Activated T-helper 17 cell treated with anti-CD3 and anti-CD28 coated beads, Interleukin-2, amount 50 U/mL, for 72 hours (primary cell): ENCODE measurements at regions not wholly inside any gene's neighbourhood (a gene's known extent, or its start where the extent isn't known, plus 50 kb on each side); places are given as distances from the start of the nearest gene placed in this dataset.

Source experiments
- ATAC-seq: fragments of 150-1000 bp; cut with Tn5 transposase; replicated peaks from 2 replicates; pipeline ENCODE4 v1.10.0; 2021; ENCODE audit warnings: mild to moderate bottlenecking, moderate library complexity
- H3K27ac Mint-ChIP-seq: one replicate; pipeline ENCODE4 v1.8.0; 2022; ENCODE audit warnings: mixed read lengths
- H3K27me3 Mint-ChIP-seq: one replicate; pipeline ENCODE4 v1.8.0; 2022; ENCODE audit warnings: mixed read lengths
- H3K36me3 Mint-ChIP-seq: one replicate; pipeline ENCODE4 v1.8.0; 2022; ENCODE audit warnings: low read depth, mild to moderate bottlenecking, mixed read lengths
- H3K4me1 Mint-ChIP-seq: one replicate; pipeline ENCODE4 v1.8.0; 2022; ENCODE audit warnings: mixed read lengths
- H3K4me3 Mint-ChIP-seq: one replicate; pipeline ENCODE4 v1.8.0; 2022; ENCODE audit warnings: mild to moderate bottlenecking, mixed read lengths
- H3K9me3 Mint-ChIP-seq: one replicate; pipeline ENCODE4 v1.8.0; 2022; ENCODE audit warnings: mixed read lengths

DNA sequence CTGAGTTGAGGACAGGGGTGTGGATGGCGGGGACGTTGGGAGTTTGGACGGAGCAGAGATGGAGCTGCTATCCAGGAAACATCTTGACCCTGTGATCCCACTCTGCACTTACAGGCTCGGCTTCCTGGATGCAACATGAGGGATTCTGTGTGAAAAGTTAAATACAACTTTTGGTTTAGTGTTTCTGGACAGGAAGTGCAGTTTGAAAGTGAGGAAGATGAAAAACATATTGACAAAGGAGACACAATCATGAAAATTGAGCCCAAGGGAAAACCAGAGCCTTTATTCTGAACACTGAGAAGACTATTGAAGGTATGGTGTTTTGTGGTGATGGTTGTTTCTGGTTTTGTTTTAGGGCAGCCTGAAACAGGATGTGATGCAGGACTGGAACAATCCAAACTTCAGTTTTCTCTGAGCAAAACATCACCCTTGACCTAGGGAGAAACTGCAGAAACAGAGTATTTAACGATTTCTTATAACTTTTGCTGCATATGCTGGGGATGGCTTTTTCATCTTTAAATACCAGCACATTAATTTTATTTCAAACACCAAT lies 76.5 kb upstream of the RFX8 start:
- H3K4me3 Mint-ChIP-seq, result no peak overlapping the region
- ATAC-seq, result peak; percentile 34

DNA sequence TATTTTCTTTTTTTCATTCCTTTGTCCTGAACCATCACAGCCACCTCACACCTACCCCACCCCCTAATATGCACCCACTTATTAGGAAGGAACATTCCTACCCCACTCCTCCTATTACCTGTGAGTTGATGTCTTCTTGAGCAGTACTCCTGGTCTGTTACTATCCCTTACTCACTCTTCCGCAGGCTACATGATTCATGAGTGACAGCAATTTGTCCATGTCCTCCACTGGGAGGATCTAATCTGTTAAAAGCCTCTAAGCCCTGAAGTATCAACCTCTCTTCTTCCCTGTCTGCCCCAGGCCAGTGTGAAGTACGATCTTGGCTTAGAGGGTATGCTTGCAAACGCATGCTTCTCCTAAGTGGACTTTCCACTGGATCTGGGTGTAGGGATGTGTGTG lies 75.6 kb upstream of the RFX8 start:
- H3K4me3 Mint-ChIP-seq, result no peak overlapping the region
- H3K4me1 Mint-ChIP-seq, result peaks cover 11% of the 10 kb centered on the region
- ATAC-seq, result no peak
- H3K36me3 Mint-ChIP-seq, result no peaks in the 10 kb centered on the region
- H3K9me3 Mint-ChIP-seq, result no peaks in the 10 kb centered on the region
- no peak overlapping the region for H3K27ac Mint-ChIP-seq
- no peaks in the 10 kb centered on the region for H3K27me3 Mint-ChIP-seq

More for the DNA sequence above, 76.5 kb upstream of the RFX8 start:
- Mint-ChIP-seq H3K4me1 (peaks cover 11% of the 10 kb centered on the region), H3K36me3 (no peaks in the 10 kb centered on the region), H3K27me3 (no peaks in the 10 kb centered on the region), H3K27ac (peak overlapping the region; percentile 60), H3K9me3 (no peaks in the 10 kb centered on the region)

DNA sequence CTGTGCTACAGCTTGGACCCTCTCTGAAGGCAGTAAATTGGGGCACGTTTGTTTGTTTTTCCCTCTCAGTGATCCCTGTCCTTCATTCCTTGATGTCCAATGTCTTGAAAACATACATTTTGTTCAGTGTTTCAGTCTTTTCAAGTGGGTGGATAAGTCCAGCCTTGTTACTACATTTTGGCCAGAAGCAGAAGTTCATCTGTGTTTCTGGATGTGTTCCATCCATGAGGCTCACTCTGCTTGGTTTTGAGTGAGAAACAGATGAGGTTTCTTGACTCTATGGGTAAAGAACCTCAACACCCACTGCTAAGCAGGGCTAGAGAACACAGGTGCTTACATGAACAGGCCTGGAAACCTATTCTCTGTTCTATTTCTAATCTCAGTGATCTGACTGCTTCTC lies 74.5 kb upstream of the RFX8 start:
- Mint-ChIP-seq H3K27me3 (no peaks in the 10 kb centered on the region), H3K4me3 (no peak overlapping the region), H3K36me3 (no peaks in the 10 kb centered on the region), H3K27ac (no peak overlapping the region), H3K9me3 (no peaks in the 10 kb centered on the region), H3K4me1 (peaks cover 11% of the 10 kb centered on the region)
- ATAC-seq, result no peak

DNA sequence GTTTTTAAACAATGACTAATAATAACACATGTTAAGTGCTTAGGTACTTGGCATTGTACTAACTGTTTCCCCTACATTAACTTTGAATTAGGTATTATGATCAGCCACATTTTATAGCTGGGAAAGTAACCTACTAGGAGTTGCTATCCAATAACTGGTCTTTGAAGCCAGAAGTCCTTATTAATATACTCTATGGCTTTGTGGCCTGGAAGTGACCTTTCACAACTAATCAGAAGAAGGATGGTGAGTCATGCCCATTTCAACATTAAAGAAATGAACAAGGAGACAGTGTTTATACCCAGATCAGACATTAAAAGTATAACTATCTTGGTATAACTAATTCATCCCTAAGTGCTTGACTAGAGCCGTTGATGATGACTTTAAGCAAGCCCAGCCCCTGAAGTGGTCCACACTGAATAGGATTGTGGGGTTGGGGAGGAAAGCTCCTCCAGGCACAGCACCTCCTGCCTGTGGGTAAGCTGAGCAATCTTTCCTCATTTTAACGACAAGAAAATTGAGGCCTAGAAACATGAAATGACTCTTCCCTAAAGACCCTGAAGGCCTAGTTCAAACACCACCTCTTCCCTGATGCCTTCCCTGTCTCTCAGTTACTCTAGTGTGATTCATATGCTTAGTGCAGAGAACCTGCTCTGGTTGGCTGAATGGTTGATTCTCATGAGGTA lies 71.6 kb upstream of the RFX8 start:
- H3K36me3 Mint-ChIP-seq, result no peaks in the 10 kb centered on the region
- H3K9me3 Mint-ChIP-seq, result no peaks in the 10 kb centered on the region
- no peak overlapping the region for H3K4me3 Mint-ChIP-seq
- H3K27ac Mint-ChIP-seq, result no peak overlapping the region
- no peaks in the 10 kb centered on the region for H3K27me3 Mint-ChIP-seq
- ATAC-seq, result peak; percentile 42
- peaks cover 5% of the 10 kb centered on the region for H3K4me1 Mint-ChIP-seq

DNA sequence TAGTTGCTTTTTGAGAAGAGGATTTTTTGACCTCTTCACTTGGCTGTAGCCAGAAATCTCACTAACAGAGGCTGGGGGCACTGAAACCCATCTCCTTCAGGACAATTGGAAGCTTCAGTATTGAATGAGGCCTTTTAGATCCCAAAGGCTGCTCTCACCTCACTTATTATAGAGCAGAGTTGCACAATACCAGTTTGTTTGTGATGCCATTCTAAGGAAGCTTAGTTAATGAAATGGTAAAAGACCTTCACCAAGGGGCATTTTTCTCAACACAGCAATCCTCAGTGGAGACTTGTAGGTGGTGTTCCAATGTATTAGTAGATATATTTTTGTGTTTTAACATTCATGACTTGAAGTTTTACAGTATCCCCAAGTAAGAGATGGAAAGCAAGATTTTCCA lies 71.0 kb upstream of the RFX8 start:
- no peaks in the 10 kb centered on the region for H3K27me3 Mint-ChIP-seq
- no peak overlapping the region for H3K27ac Mint-ChIP-seq
- ATAC-seq, result no peak
- no peaks in the 10 kb centered on the region for H3K9me3 Mint-ChIP-seq
- H3K4me1 Mint-ChIP-seq, result no peaks in the 10 kb centered on the region
- no peak overlapping the region for H3K4me3 Mint-ChIP-seq
- no peaks in the 10 kb centered on the region for H3K36me3 Mint-ChIP-seq

DNA sequence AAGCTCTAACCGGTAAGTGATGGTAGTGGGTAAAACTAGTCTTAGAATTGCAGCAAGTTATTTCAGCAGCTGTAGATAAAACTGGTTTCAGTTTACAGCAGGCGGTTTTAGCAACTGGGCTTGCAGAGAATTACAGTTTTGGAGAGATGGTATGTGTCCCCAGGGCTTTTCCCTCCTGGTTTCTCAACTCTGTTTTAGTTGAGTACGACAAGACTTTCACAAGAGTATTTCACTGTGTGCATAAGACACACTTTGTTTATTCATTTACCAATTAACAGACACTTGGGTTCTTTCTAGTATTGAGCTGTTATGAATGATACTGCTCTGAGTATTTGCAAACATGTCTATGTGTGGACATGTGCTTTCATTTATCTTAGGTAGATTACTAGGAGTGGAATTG lies 65.6 kb upstream of the RFX8 start:
- Mint-ChIP-seq H3K27me3 (no peaks in the 10 kb centered on the region), H3K36me3 (no peaks in the 10 kb centered on the region), H3K9me3 (no peaks in the 10 kb centered on the region), H3K4me3 (no peak overlapping the region), H3K4me1 (no peaks in the 10 kb centered on the region), H3K27ac (no peak overlapping the region)
- ATAC-seq, result no peak

DNA sequence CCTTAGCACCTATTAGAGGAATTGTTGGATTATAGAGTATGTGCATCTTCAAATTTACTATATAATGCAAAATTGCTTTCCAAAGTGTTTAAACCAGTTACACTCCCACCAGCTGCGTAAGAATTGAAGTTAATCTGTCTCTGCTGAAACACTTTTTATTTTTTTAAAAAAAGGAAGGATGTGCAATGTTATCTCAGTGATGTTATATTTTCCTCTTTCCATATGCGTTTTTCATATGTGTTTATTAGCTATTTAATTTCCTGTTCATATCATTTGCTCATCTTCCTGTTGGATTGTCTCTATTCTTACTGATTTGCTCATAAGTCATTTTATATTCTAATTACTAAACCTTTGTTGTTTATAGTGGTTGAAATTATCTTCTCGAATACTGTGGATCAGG lies 63.2 kb upstream of the RFX8 start:
- H3K27me3 Mint-ChIP-seq, result no peaks in the 10 kb centered on the region
- H3K4me1 Mint-ChIP-seq, result no peaks in the 10 kb centered on the region
- H3K9me3 Mint-ChIP-seq, result no peaks in the 10 kb centered on the region
- no peak for ATAC-seq
- H3K4me3 Mint-ChIP-seq, result no peak overlapping the region
- H3K36me3 Mint-ChIP-seq, result no peaks in the 10 kb centered on the region
- no peak overlapping the region for H3K27ac Mint-ChIP-seq

DNA sequence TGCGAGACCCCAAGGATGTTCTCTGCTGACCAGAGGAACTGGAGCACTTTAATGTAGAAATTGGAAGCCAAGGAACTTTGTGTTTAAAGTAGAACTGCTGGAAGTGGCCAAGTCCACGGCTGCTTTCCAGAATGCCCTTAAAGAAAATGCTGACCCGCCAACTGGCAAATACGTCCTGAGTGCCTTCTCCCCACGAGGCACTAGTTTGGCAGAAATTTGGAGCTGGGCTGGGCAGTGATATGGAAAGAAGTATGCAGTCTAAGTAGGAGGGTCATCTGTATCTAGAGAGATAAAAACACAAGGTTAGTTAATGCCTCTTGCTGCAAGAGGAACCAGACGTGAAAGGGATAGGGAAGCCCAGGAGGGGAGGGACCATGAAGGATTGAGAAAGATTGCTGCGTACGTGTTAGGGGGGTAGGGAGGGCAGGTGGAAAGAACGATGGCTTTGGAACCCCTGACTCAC lies 59.3 kb upstream of the RFX8 start:
- no peaks in the 10 kb centered on the region for H3K4me1 Mint-ChIP-seq

DNA sequence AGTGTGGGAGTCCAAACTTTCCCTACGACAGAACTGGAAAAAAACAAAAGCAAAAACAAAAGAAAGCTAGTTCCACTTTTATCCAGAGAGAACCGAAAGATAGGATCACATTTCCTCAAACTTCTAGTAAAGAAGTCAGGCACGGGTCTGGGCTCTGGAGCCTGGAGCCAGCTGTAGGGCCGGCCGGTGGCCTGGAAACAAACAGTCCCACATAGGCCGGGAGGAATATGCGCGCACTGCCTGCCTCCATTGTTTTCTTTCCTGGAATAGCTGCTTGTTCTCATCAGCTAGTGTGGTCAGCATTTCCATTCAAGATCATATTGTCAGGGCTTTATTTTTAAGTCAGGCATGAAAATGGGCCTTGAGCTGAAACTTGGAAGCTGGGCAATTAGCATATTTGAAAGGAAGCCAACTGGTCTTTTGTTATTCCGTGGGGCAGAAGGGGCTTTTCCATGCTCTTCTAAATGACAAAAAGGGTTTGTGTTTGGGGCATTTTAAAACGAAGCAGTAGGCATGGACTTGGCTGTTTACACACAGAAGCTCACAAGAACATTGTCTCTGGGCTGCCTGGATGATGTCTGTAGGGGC lies 58.7 kb upstream of the RFX8 start:
- no peak for ATAC-seq
- no peaks in the 10 kb centered on the region for H3K36me3 Mint-ChIP-seq
- no peaks in the 10 kb centered on the region for H3K4me1 Mint-ChIP-seq
- H3K9me3 Mint-ChIP-seq, result no peaks in the 10 kb centered on the region
- no peak overlapping the region for H3K4me3 Mint-ChIP-seq
- H3K27ac Mint-ChIP-seq, result no peak overlapping the region
- no peaks in the 10 kb centered on the region for H3K27me3 Mint-ChIP-seq

More for the DNA sequence above, 59.3 kb upstream of the RFX8 start:
- Mint-ChIP-seq H3K27me3 (no peaks in the 10 kb centered on the region), H3K27ac (no peak overlapping the region), H3K9me3 (no peaks in the 10 kb centered on the region), H3K36me3 (no peaks in the 10 kb centered on the region), H3K4me3 (no peak overlapping the region)
- no peak for ATAC-seq

DNA sequence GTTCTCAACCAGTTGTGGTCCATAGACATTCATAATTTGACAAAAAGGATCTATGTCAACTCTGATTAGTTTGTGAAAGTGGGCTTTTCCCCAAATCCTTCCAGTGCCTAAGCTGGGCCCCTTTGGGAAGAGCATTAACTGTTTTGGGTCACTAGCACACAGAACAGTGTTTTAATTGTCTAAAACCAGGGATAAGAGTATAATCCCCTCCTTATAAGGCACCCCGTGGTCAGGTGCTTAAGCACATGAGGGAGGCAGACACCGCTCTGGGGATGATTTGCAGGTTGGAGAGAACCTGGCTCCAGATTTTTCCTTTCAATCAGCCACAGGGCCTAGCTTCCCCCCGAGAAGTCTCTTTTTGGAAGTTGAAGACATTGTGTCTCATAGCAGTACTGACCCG lies 53.6 kb upstream of the RFX8 start:
- no peak overlapping the region for H3K27ac Mint-ChIP-seq
- no peaks in the 10 kb centered on the region for H3K4me1 Mint-ChIP-seq
- no peaks in the 10 kb centered on the region for H3K36me3 Mint-ChIP-seq
- ATAC-seq, result no peak
- no peaks in the 10 kb centered on the region for H3K27me3 Mint-ChIP-seq
- no peaks in the 10 kb centered on the region for H3K9me3 Mint-ChIP-seq
- H3K4me3 Mint-ChIP-seq, result no peak overlapping the region

DNA sequence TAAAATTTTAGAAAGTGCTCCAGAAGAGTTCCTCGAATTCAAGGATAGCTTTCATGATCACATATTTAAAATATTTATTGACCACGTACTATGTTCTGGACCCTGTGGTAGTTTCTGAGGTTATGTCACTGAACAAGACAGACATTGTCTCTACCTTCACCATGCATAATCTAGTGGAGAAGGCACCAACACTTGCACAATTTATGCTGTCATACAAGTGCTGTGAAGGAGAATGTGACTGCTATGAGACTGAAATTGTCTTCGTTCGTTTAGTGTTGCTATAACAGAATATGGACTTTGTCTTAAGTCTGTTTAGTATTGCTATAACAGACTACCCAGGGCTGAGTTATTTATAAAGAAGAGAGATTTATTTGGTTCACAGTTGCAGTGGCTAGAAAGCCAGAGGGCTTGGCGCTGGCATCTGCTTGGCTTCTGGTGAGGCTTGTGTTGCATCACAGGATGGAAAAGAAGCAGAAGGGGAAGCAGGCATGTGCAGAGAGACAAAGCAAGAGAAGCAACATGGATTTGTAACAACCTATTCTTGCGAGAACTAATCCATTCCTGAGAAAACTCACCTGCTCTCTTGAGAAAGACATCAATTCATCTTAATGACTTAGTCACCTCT lies 50.0 kb upstream of the RFX8 start:
- Mint-ChIP-seq H3K4me3 (no peak overlapping the region), H3K36me3 (no peaks in the 10 kb centered on the region), H3K9me3 (no peaks in the 10 kb centered on the region), H3K27ac (no peak overlapping the region), H3K27me3 (no peaks in the 10 kb centered on the region), H3K4me1 (no peaks in the 10 kb centered on the region)
- ATAC-seq, result no peak
